GM21515 (cell line): ENCODE measurements at regions not wholly inside any gene's neighbourhood (a gene's known extent, or its start where the extent isn't known, plus 50 kb on each side); places are given as distances from the start of the nearest gene placed in this dataset.

Experiments
- ATAC-seq: cut with Tn5 transposase; IDR thresholded peaks from one replicate; pipeline ENCODE4 v1.9.1; 2021; ENCODE audit not compliant: unreplicated experiment

- ATAC-seq: no peak
Measured at GRCh38 chr15:97443101-97443500, 517.4 kb upstream of the ARRDC4 start.

GRCh38 chr15:97446138-97446537 is 514.4 kb upstream of the ARRDC4 start:
- no peak for ATAC-seq

- no peak for ATAC-seq
Measured at GRCh38 chr15:97456521-97457202, 503.8 kb upstream of the ARRDC4 start.

- ATAC-seq: no peak
Measured at GRCh38 chr15:97457203-97457847, 503.2 kb upstream of the ARRDC4 start.

GRCh38 chr15:97459771-97460170 is 500.7 kb upstream of the ARRDC4 start:
- no peak for ATAC-seq

GRCh38 chr15:97461226-97461625 is 499.3 kb upstream of the ARRDC4 start:
- ATAC-seq: no peak

- ATAC-seq: no peak
Measured at GRCh38 chr15:97463696-97464095, 496.8 kb upstream of the ARRDC4 start.

GRCh38 chr15:97470417-97470816 is 490.1 kb upstream of the ARRDC4 start:
- no peak for ATAC-seq

- no peak for ATAC-seq
Measured at GRCh38 chr15:97473627-97474026, 486.9 kb upstream of the ARRDC4 start.

GRCh38 chr15:97479957-97480356 is 480.5 kb upstream of the ARRDC4 start:
- no peak for ATAC-seq

- ATAC-seq: no peak
Measured at GRCh38 chr15:97482521-97482920, 478.0 kb upstream of the ARRDC4 start.

- no peak for ATAC-seq
Measured at GRCh38 chr15:97483232-97483631, 477.3 kb upstream of the ARRDC4 start.

- ATAC-seq: no peak
Measured at GRCh38 chr15:97490429-97490828, 470.1 kb upstream of the ARRDC4 start.

GRCh38 chr15:97501291-97501690 is 459.2 kb upstream of the ARRDC4 start:
- ATAC-seq: no peak

GRCh38 chr15:97502038-97502437 is 458.5 kb upstream of the ARRDC4 start:
- no peak for ATAC-seq

- no peak for ATAC-seq
Measured at GRCh38 chr15:97504031-97504792, 456.3 kb upstream of the ARRDC4 start.

GRCh38 chr15:97517737-97518136 is 442.8 kb upstream of the ARRDC4 start:
- no peak for ATAC-seq

- ATAC-seq: no peak
Measured at GRCh38 chr15:97520689-97521088, 439.8 kb upstream of the ARRDC4 start.

GRCh38 chr15:97521381-97522285 is 438.9 kb upstream of the ARRDC4 start:
- ATAC-seq: no peak

GRCh38 chr15:97522347-97522746 is 438.2 kb upstream of the ARRDC4 start:
- no peak for ATAC-seq

- no peak for ATAC-seq
Measured at GRCh38 chr15:97525809-97526208, 434.7 kb upstream of the ARRDC4 start.
